ENCODE measurements at regions not wholly inside any gene's neighbourhood (a gene's known extent, or its start where the extent isn't known, plus 50 kb on each side); places are given as distances from the start of the nearest gene placed in this dataset.

- no peak for FAIRE-seq
- POLR2A ChIA-PET = interaction anchor here (2.1 kb wide), 1 partner anchor 10 kb away, joined by 7 read pairs; no protein-coding TSS in a partner anchor
Observed at GRCh38 chr11:17145972-17146371, 61.8 kb downstream of the PIK3C2A start.

More at GRCh38 chr11:17145972-17146371, 61.8 kb downstream of the PIK3C2A start:
- TF ChIP-seq E2F3 (CRISPR knock-in tag; IDR thresholded peaks at IDR 0.05) (no peak), TEAD1 (CRISPR knock-in tag; IDR thresholded peaks at IDR 0.05) (no peak), ARID3B (CRISPR knock-in tag; IDR thresholded peaks at IDR 0.05; ENCODE audit: borderline replicate concordance) (no peak), ATF4 (CRISPR knock-in tag; IDR thresholded peaks at IDR 0.05) (no peak), LEF1 (IDR thresholded peaks at IDR 0.05) (no peak), MTA1 (IDR thresholded peaks at IDR 0.05; ENCODE audit: borderline replicate concordance) (no peak), LCOR (CRISPR knock-in tag; IDR thresholded peaks at IDR 0.05) (no peak), SETDB1 (IDR thresholded peaks at IDR 0.05; ENCODE audit: low read length) (no peak), MXD1 (CRISPR knock-in tag; IDR thresholded peaks at IDR 0.05; ENCODE audit: borderline replicate concordance, poor library complexity, severe bottlenecking) (no peak), CEBPB (tag; IDR thresholded peaks at IDR 0.05) (no peak), CHCHD3 (CRISPR knock-in tag; IDR thresholded peaks at IDR 0.05) (no peak), ZKSCAN1 (IDR thresholded peaks at IDR 0.05; ENCODE audit: low read depth, low read length) (no peak), RFX7 (CRISPR knock-in tag; IDR thresholded peaks at IDR 0.05) (no peak), HNRNPK (IDR thresholded peaks at IDR 0.05; ENCODE audit: low read depth, low read length, poor library complexity, severe bottlenecking) (no peak), MCM5 (IDR thresholded peaks at IDR 0.05; ENCODE audit: low read depth) (no peak)
- Histone ChIP-seq H3K9me1 (ENCODE audit: control insufficient read depth, insufficient read depth, low read length) (no peaks in the 10 kb centered on the region), H3K4me3 (no peak overlapping the region), H3K36me3 (ENCODE audit: control insufficient read depth, insufficient read depth, low read length) (peaks cover 20% of the 10 kb centered on the region), H3K4me1 (replicated peaks in 1 of 2; ENCODE audit: control insufficient read depth in 2 of 2, insufficient read depth in 2 of 2, low read length in 2 of 2) (no peaks in the 10 kb centered on the region), H3K9ac (ENCODE audit: insufficient read depth in 1 of 2, low read depth in 2 of 2, low read length in 2 of 2) (no peak overlapping the region), H3K9me3 (replicated peaks; ENCODE audit: control insufficient read depth, insufficient read depth, low read depth, low read length) (no peaks in the 10 kb centered on the region), H2AFZ (ENCODE audit: low read depth, low read length) (no peak overlapping the region), H3K79me2 (ENCODE audit: control insufficient read depth, insufficient read depth, low read length) (no peaks in the 10 kb centered on the region), H3K27ac (ENCODE audit: extremely low read depth, low read depth, low read length) (no peak overlapping the region), H4K20me1 (replicated peaks; ENCODE audit: control insufficient read depth, insufficient read depth, low read length) (no peaks in the 10 kb centered on the region), H3K4me2 (ENCODE audit: insufficient read depth, low read length) (no peak overlapping the region), H3K27me3 (ENCODE audit: control insufficient read depth in 2 of 2, insufficient read depth in 2 of 2, low read length in 2 of 2) (no peaks in the 10 kb centered on the region)
- intact Hi-C loops (cut with micrococcal nuclease) = no loop called here
- ATAC-seq (no peak), DNase-seq (ENCODE audit: extremely low read depth in 1 of 4, low spot score in 3 of 4) (no peak)
- CTCF ChIA-PET (ENCODE audit: low intra/inter-chr PET ratio) = no interaction called here
- no TSS peak for BruUV-seq (replicated peaks)
- in situ Hi-C loops (cut with MboI) = no loop called here

Data from K562 (cell line).